GM18505 (cell line): ENCODE measurements at regions not wholly inside any gene's neighbourhood (a gene's known extent, or its start where the extent isn't known, plus 50 kb on each side); places are given as distances from the start of the nearest gene placed in this dataset.
"Not testable (repeated sequence)": the region's sequence is repeated elsewhere in the genome, so short reads cannot be mapped to it uniquely, and the experiment has no call there.

Experiments used
- ATAC-seq: cut with Tn5 transposase; IDR thresholded peaks from one replicate; pipeline ENCODE4 v1.9.1; 2021; ENCODE audit not compliant: unreplicated experiment
- POLR2A ChIP-seq: IDR thresholded peaks from 4 replicates; pipeline ENCODE4 v1.6.1; 2011; ENCODE audit warnings: borderline replicate concordance; ENCODE audit not compliant: insufficient read depth, insufficient read length; ENCODE audit errors: extremely low read depth

DNA sequence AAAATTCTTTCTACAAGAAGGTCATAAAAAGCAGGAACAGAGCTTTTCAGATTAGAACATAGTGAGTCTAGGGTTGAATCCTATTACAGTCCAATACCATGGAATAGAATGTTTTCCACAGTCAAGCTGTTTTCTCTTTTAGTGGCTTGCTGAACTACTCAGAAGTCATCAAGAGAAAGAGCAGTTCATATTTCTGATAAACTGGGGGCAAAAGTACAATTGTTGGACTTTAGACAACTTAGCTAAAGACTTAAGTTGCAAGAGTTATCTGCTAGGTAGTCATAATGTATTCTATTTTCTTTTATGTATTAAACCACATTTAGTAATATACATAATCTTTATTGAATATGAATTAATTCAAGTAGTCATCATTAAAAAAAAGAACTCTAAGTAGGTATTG lies 233.1 kb upstream of the GRIA1 start:
- no peak for ATAC-seq
- no peak for TF ChIP-seq POLR2A

- TF ChIP-seq POLR2A = no peak
- no peak for ATAC-seq
Measured at GRCh38 chr5:153258469-153258868, 232.0 kb upstream of the GRIA1 start.

DNA sequence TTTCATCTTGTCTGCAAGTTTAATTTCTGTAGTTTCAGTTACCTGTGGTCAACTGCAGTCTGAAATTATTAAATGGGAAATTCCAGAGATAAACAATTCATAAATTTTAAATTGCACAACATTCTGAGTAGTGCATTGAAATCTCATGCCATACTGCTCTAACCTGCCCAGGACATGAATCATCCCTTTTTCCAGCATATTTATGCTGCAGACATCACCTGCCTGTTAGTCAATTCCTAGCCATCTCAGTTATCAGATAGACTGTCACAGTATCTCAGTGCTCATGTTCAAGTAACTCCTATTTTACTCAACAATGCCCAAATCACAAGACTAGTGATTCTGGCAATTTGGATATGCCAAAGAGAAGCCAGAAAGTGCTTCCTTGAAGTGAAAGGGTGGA lies 223.0 kb upstream of the GRIA1 start:
- no peak for TF ChIP-seq POLR2A
- no peak for ATAC-seq

DNA sequence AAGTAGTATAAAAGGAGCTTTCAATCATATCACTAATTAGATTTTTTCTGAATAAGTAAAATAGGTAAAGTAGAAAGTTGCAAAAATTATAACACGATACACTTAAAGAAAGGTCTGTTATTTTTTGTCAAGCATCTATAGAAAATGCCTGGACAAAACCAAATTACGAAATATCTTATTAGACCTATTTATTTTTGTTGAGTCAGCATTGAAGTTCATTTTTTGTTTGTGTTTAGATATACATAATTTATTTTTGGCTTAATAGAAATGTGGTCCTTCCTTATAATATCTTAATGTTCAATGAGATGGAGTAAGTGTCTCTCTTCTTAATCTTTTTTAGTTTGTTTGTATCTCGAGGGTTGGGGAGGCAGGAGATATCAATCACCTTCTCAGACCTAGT lies 214.8 kb upstream of the GRIA1 start:
- TF ChIP-seq POLR2A = no peak
- ATAC-seq = no peak

DNA sequence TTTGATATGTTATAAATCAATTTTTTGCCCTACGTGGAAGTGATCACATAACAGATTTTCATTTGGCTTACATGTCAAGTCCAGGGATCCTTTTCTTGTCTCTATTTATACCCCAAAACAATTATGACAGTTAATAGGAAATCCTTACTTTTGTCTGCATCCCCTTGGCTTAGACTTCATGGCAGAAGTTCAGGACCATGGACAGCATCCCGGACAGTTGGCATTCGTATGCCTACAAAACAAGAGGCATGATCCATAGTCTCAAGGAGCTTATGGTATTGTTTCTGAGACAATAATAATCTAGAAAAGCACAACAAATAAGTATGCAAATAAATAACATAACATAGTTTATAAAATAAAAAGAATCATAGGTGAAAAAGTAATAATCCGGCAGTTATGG lies 214.3 kb upstream of the GRIA1 start:
- TF ChIP-seq POLR2A = no peak
- ATAC-seq = no peak

DNA sequence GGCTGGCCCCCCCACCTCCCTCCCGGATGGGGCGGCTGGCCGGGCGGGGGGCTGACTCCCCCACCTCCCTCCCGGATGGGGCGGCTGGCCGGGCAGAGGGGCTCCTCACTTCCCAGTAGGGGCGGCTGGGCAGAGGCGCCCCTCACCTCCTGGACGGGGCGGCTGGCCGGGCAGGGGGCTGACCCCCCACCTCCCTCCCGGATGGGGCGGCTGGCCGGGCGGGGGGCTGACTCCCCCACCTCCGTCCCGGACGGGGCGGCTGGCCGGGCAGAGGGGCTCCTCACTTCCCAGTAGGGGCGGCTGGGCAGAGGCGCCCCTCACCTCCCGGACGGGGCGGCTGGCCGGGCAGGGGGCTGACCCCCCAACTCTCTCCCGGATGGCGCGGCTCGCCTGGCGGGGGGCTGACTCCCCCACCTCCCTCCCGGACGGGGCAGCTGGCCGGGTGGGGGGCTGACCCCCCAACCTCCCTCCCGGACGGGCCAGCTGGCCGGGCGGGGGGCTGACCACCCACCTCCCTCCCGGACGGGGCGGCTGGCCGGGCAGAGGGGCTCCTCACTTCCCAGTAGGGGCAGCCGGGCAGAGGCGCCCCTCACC lies 194.1 kb upstream of the GRIA1 start:
- not testable (repeated sequence) for ATAC-seq

DNA sequence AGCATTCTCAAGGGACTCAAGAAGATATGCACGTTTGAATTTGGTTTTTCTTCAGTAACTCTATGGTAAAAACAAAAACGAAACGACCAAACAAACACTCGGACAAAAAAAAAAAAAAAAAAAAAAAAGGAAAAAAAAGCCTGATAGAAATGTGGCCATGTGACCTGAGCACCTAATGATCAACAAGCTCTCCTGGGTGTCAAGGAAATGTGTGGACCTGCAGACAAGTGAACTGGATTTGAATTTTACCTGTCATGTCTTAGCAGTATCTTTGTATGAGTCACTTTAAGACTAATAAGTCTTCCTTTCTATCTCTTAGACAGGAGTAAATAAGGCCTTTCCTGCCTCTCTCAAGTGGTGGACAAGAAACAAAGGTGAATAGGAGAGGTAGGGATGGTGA lies 190.6 kb upstream of the GRIA1 start:
- TF ChIP-seq POLR2A = no peak
- ATAC-seq = no peak

DNA sequence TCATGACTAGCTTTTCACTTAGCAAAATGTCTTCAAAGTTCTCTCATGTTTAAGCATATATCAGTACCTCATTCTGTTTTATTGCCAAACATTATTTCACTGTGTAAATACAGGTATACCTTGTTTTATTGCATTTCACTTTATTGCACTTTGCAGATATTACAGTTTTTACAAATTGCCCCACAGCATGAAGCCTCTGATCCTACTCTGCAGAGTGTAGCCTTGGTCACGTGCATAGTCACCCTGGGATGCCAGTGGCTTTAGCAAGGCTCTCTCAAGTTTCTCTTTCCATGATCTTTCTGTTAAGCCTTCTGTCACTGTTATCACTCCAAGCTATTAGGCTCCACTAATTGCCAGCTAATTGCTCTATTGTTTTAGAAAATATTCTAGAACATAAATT lies 182.2 kb upstream of the GRIA1 start:
- no peak for ATAC-seq
- no peak for TF ChIP-seq POLR2A

GRCh38 chr5:153318556-153318955 lies 171.9 kb upstream of the GRIA1 start:
- no peak for ATAC-seq
- no peak for TF ChIP-seq POLR2A

DNA sequence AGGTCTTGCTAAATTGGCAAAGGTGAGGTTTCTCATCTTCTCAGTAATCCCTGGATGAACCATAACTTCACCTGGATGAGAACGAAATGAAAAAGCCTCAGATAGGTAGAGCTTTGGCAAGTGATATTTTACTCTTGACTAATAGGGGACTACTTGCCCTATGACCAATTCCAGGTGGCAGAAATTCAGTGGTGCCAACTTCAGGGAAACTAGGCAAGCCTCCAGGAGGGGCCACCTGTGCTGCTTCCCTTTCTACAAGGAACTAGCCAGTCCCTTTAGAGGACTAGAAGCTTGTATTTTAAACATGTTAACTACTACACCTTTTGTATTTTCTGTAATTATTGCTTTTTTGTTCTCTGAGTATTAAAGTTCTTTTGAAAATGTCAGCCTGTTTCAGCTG lies 169.0 kb upstream of the GRIA1 start:
- ATAC-seq = no peak
- TF ChIP-seq POLR2A = no peak

DNA sequence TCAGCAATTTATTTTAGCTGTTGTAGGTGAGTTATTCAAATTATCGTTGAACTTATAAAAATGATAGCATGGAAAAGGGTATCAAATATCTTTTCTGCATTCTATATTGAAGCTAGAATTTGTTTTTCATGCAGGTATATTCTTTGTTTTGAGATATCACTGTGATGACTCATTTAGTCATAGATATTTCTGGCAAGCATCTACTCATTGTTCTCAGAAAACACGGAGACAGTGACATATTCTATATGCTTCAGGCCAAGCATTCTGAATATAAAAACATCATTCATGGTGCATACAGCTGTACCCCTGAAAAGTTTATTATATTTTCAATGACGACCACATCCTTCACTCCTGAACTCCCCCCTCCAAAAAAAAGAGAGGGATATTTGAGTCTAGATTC lies 150.3 kb upstream of the GRIA1 start:
- ATAC-seq = no peak
- no peak for TF ChIP-seq POLR2A

DNA sequence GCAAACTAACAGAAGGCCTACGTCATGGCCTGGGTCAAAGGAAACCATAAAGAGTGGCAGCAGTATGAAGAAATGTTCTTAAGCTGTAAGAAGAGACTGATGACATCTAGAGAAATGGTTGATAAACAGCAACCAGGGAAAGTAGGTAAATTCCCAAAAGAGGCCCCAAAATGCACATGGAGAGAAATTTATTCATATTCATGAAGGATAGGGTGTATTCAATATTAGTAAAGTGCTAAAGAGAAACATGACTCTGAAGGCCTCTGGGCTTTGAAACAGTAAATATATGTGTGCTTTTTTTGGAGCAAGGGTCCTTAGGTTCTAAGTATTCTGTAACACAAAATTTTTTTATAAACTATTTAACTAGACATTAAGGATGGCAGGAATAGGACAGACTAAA lies 149.7 kb upstream of the GRIA1 start:
- no peak for TF ChIP-seq POLR2A
- no peak for ATAC-seq

DNA sequence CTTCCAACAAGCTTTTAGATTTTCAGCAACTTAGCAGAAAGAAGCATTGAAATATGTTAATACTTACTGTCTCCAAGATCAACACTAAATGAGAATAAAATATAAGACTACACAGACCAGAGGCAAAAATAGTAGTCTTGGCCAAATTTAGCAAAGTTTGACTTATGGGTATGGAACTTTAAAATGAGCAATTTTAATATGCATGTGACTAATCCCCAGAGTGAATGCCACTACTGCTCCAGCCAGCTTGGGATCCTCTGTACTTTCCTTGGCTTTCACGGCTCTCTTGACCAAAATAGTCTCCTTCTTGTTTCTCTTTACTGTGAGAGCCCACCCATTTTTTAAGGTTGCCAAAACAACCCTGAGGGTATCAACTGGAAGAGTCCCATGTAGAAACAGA lies 148.0 kb upstream of the GRIA1 start:
- no peak for TF ChIP-seq POLR2A
- ATAC-seq = no peak

GRCh38 chr5:153347611-153348010 lies 142.9 kb upstream of the GRIA1 start:
- no peak for ATAC-seq
- TF ChIP-seq POLR2A = no peak

- no peak for ATAC-seq
Measured at GRCh38 chr5:153350175-153350883, 140.1 kb upstream of the GRIA1 start.

DNA sequence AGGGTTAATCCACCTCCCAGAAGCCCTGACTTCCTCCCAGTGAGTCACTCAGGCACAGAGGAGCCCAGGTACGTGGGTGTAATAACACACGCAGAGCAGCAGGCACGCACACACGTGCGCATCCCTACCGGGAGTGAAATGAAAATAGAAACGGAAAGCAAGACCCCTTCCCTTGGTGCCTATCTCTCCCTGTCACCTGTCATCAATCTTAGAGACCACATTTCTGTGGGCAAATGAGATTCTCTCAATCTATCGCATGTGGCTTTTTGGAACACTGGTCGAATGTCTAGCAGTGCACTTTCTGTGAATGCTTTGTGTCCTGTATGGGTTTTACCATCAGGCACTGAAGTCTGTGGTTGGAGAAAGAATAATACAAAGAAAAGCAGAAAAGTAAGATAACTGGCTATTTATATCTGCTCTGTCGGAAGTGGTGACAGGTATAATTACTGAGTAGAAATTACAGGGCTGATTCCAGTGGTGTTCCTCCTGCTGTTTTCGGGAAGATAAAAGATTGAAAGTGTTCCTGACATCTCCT lies 137.7 kb upstream of the GRIA1 start:
- TF ChIP-seq POLR2A = no peak
- peak; percentile 69 for ATAC-seq

More at GRCh38 chr5:153350175-153350883, 140.1 kb upstream of the GRIA1 start:
- TF ChIP-seq POLR2A = no peak
